GM19452 (cell line): ENCODE measurements at regions not wholly inside any gene's neighbourhood (a gene's known extent, or its start where the extent isn't known, plus 50 kb on each side); places are given as distances from the start of the nearest gene placed in this dataset.

Experiments
- ATAC-seq: cut with Tn5 transposase; IDR thresholded peaks from one replicate; pipeline ENCODE4 v1.9.1; 2021; ENCODE audit not compliant: unreplicated experiment

- ATAC-seq = no peak
Observed at GRCh38 chr1:232452117-232452516, 177.8 kb downstream of the SIPA1L2 start.

- no peak for ATAC-seq
Observed at GRCh38 chr1:232451506-232451905, 178.4 kb downstream of the SIPA1L2 start.

- ATAC-seq = no peak
Observed at GRCh38 chr1:232450615-232451014, 179.3 kb downstream of the SIPA1L2 start.

GRCh38 chr1:232447125-232447524 lies 182.8 kb downstream of the SIPA1L2 start:
- no peak for ATAC-seq

GRCh38 chr1:232445361-232446106 lies 184.4 kb downstream of the SIPA1L2 start:
- ATAC-seq = no peak

- ATAC-seq = no peak
Observed at GRCh38 chr1:232443372-232443771, 186.6 kb downstream of the SIPA1L2 start.

- no peak for ATAC-seq
Observed at GRCh38 chr1:232441036-232441411, 188.9 kb downstream of the SIPA1L2 start.

GRCh38 chr1:232440325-232441035 lies 189.5 kb downstream of the SIPA1L2 start:
- no peak for ATAC-seq

GRCh38 chr1:232439011-232439410 lies 190.9 kb downstream of the SIPA1L2 start:
- ATAC-seq = no peak

- no peak for ATAC-seq
Observed at GRCh38 chr1:232438476-232438875, 191.5 kb downstream of the SIPA1L2 start.

- no peak for ATAC-seq
Observed at GRCh38 chr1:232437510-232437909, 192.4 kb downstream of the SIPA1L2 start.

GRCh38 chr1:232435729-232436128 lies 194.2 kb downstream of the SIPA1L2 start:
- no peak for ATAC-seq

GRCh38 chr1:232432313-232432712 lies 197.6 kb downstream of the SIPA1L2 start:
- no peak for ATAC-seq

GRCh38 chr1:232431748-232432147 lies 198.2 kb downstream of the SIPA1L2 start:
- ATAC-seq = no peak

GRCh38 chr1:232431326-232431725 lies 198.6 kb downstream of the SIPA1L2 start:
- no peak for ATAC-seq

- no peak for ATAC-seq
Observed at GRCh38 chr1:232430467-232430866, 199.5 kb downstream of the SIPA1L2 start.

- no peak for ATAC-seq
Observed at GRCh38 chr1:232428786-232429530, 201.0 kb downstream of the SIPA1L2 start.

GRCh38 chr1:232428036-232428645 lies 201.8 kb downstream of the SIPA1L2 start:
- no peak for ATAC-seq

GRCh38 chr1:232426801-232427200 lies 203.1 kb downstream of the SIPA1L2 start:
- no peak for ATAC-seq

- no peak for ATAC-seq
Observed at GRCh38 chr1:232425421-232425820, 204.5 kb downstream of the SIPA1L2 start.

GRCh38 chr1:232423591-232423990 lies 206.3 kb downstream of the SIPA1L2 start:
- ATAC-seq = no peak
